GM21360 (cell line): ENCODE measurements at regions not wholly inside any gene's neighbourhood (a gene's known extent, or its start where the extent isn't known, plus 50 kb on each side); places are given as distances from the start of the nearest gene placed in this dataset.
A peak's percentile ranks its signal among the peaks of the same experiment; 100 is the strongest.
"Not testable (repeated sequence)": the region's sequence is repeated elsewhere in the genome, so short reads cannot be mapped to it uniquely, and the experiment has no call there.

Experiments
- ATAC-seq: cut with Tn5 transposase; IDR thresholded peaks from one replicate; pipeline ENCODE4 v1.9.1; 2021; ENCODE audit warnings: mild to moderate bottlenecking, moderate library complexity; ENCODE audit not compliant: unreplicated experiment

GRCh38 chr12:72148709-72149108 lies 123.5 kb upstream of the TRHDE start:
- no peak for ATAC-seq

GRCh38 chr12:72162875-72163274 lies 109.3 kb upstream of the TRHDE start:
- no peak for ATAC-seq

- ATAC-seq = no peak
Observed at GRCh38 chr12:72168851-72169250, 103.3 kb upstream of the TRHDE start.

- no peak for ATAC-seq
Observed at GRCh38 chr12:72173974-72174373, 98.2 kb upstream of the TRHDE start.

- ATAC-seq = no peak
Observed at GRCh38 chr12:72178244-72178643, 93.9 kb upstream of the TRHDE start.

GRCh38 chr12:72178871-72179270 lies 93.3 kb upstream of the TRHDE start:
- ATAC-seq = no peak

- ATAC-seq = no peak
Observed at GRCh38 chr12:72179841-72180240, 92.3 kb upstream of the TRHDE start.

- ATAC-seq = not testable (repeated sequence)
Observed at GRCh38 chr12:72184971-72185533, 87.1 kb upstream of the TRHDE start.

- ATAC-seq = no peak
Observed at GRCh38 chr12:72189266-72189665, 82.9 kb upstream of the TRHDE start.

GRCh38 chr12:72191761-72192160 lies 80.4 kb upstream of the TRHDE start:
- peak; percentile 59 for ATAC-seq

GRCh38 chr12:72197790-72198189 lies 74.4 kb upstream of the TRHDE start:
- ATAC-seq = peak; percentile 55

- ATAC-seq = no peak
Observed at GRCh38 chr12:72201457-72201856, 70.7 kb upstream of the TRHDE start.

GRCh38 chr12:72203764-72204335 lies 68.3 kb upstream of the TRHDE start:
- peak; percentile 57 for ATAC-seq

- ATAC-seq = no peak
Observed at GRCh38 chr12:72207079-72207478, 65.1 kb upstream of the TRHDE start.

GRCh38 chr12:72207486-72208409 lies 64.4 kb upstream of the TRHDE start:
- no peak for ATAC-seq

GRCh38 chr12:72209086-72209485 lies 63.1 kb upstream of the TRHDE start:
- ATAC-seq = no peak

GRCh38 chr12:72214163-72214562 lies 58.0 kb upstream of the TRHDE start:
- ATAC-seq = no peak

- not testable (repeated sequence) for ATAC-seq
Observed at GRCh38 chr12:72215287-72215686, 56.9 kb upstream of the TRHDE start.

- ATAC-seq = no peak
Observed at GRCh38 chr12:72219937-72220336, 52.2 kb upstream of the TRHDE start.
